Choroid plexus epithelial cell (primary cell): ENCODE measurements at regions not wholly inside any gene's neighbourhood (a gene's known extent, or its start where the extent isn't known, plus 50 kb on each side); places are given as distances from the start of the nearest gene placed in this dataset.

Experiments used
- DNase-seq: peaks from one replicate; pipeline ENCODE4 v3.0.0-alpha.2; 2010; ENCODE audit warnings: low read depth
- H3K4me3 ChIP-seq: 2 replicates; pipeline ENCODE4 v1.5.1; 2011; ENCODE audit warnings: low read depth, mild to moderate bottlenecking, control low read depth, low read length, moderate library complexity
- CTCF ChIP-seq: conservative IDR thresholded peaks from 2 replicates; pipeline ENCODE4 v1.5.1; 2011; ENCODE audit warnings: low read depth, mild to moderate bottlenecking, control low read depth, inconsistent platforms, low read length, moderate library complexity

GRCh38 chr13:44770951-44771350 lies 194.8 kb upstream of the TSC22D1 start:
- no peak overlapping the region for H3K4me3 ChIP-seq
- DNase-seq = no peak
- TF ChIP-seq CTCF = no peak

GRCh38 chr13:44769686-44770085 lies 193.6 kb upstream of the TSC22D1 start:
- DNase-seq = no peak
- H3K4me3 ChIP-seq = no peak overlapping the region
- no peak for TF ChIP-seq CTCF

- no peak for TF ChIP-seq CTCF
- no peak overlapping the region for H3K4me3 ChIP-seq
- no peak for DNase-seq
These were observed 192.8 kb upstream of the TSC22D1 start for GRCh38 chr13:44768775-44769581.

- TF ChIP-seq CTCF = no peak
- DNase-seq = no peak
- H3K4me3 ChIP-seq = no peak overlapping the region
These were observed 192.1 kb upstream of the TSC22D1 start for GRCh38 chr13:44768239-44768638.

- no peak for TF ChIP-seq CTCF
- H3K4me3 ChIP-seq = no peak overlapping the region
- no peak for DNase-seq
These were observed 188.9 kb upstream of the TSC22D1 start for GRCh38 chr13:44765001-44765471.

- H3K4me3 ChIP-seq = no peak overlapping the region
- no peak for DNase-seq
- TF ChIP-seq CTCF = no peak
These were observed 188.2 kb upstream of the TSC22D1 start for GRCh38 chr13:44764302-44764692.
